Medulla oblongata (tissue), 1 donor: ENCODE measurements at regions not wholly inside any gene's neighbourhood (a gene's known extent, or its start where the extent isn't known, plus 50 kb on each side); places are given as distances from the start of the nearest gene placed in this dataset.

Experiments
- DNase-seq: peaks from one replicate; pipeline ENCODE4 v3.0.0-alpha.2; 2015; ENCODE audit errors: extremely low spot score

DNA sequence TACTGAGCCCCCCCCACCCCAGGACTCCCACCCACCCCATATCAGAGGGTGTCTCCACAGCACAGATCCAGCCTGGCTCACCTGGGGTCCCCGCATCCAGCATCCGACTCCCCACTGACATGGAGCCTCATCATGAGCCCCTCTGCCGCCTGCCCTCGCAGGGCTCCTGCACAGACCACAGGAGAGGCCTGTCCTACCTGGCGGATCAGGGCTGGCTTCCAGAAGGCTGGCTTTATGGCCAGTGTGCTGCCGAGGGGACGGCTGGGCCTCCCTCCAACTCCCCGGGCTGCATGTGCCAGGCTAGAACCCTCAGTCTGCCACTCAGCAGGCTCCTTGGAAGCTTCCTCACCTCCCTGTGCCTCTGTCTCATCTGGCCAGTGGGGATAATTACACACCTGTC, 119.0 kb downstream of the RFLNA start:
- no peak for DNase-seq

DNA sequence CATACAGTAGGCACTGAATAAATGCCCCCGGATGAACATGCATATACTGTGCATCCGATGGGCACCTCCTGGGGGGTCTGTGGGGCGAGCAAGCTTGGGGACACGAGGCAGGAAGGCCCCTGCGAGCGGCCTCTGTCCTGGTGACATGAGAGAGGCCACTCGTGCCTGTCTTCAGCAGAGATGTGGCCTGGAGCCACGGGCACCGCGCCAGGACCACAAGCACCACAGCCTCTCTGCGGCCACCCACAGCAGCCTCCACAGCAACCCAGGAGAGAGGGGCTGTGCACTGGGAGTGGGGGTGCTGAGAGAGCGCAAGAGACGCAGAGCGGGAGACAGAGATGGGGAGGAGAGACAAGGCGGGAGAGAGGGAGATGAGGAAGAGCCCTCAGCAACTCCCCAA, 118.5 kb downstream of the RFLNA start:
- peak; percentile 67 for DNase-seq

DNA sequence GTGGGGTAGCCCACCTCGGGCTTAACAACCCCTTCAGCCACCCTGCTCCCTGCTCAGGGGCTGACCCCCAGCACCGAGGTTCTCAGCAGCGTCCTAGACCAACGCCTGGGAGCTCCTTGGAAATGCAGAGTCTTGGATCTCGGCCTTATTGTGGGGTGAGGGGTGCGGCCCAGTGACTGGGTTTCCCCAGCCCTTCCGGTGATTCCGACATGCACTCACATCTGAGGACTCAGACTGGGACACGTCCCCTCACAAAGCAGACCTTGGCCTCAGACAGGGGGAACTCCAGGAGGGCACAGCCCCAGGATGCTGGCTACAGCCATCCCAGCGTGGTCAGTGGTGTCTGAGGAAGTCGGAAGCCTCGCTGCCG, 117.7 kb downstream of the RFLNA start:
- no peak for DNase-seq

DNA sequence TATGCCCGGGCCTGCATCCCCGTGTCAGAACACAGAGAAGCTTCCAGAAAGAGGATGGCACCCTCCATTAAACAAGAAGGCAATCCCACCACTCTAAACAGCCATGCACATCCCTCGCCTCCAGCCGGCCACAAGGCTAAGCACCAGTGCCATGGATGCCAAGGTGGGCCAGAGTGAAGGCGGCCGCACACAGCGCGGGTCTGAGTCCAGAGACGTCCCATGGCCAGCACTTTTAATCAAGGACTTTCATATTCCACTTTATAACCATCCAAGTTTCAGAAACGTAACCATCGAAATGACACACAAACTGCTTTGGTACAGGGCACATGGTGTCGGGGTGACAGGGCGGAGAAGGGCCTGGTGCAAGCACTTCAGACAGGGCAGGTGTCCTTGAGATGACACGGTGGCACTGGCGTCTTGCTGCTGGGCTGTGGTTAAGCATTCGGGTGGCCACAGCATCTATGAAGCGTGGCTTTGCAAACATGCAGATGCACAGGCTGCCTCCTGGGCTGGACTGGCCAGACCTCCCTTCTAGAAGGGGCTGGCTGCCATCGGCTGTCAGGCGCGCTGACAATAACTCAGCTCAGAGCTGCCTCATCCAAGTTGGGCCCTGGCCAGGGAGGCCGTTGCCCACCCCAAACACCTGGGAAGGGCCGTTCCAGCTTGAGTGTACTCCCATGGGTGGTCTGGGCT, 117.2 kb downstream of the RFLNA start:
- DNase-seq, result peak; percentile 53

DNA sequence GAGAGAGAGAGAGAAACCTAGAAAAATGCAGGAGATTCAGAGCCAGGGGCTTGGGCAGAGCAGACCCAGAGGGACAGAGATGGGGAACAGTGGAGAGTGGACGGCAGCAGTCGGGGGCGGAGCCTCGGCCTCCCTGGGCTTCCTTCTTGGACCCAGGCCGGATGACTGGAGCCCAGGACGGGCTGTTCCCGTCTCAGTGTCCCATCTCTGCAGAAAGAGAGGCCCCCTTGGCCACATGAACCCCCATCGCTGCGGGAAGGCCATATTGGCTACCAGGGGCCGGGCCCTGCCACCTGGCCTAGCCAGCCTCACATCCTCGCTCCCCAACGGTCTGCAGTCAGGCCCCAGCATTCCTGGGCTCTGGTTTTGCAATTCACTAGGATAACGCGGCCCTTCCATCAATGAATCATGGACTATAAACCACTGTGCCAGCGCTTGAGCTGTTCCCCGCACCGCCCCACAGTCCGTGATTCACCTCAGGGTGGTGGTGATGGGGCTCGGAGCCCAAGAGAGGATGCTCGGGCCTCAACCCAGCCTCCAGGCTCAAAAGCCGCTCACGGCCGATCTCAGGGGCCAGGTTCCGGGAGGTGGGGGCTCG, 116.5 kb downstream of the RFLNA start:
- no peak for DNase-seq

DNA sequence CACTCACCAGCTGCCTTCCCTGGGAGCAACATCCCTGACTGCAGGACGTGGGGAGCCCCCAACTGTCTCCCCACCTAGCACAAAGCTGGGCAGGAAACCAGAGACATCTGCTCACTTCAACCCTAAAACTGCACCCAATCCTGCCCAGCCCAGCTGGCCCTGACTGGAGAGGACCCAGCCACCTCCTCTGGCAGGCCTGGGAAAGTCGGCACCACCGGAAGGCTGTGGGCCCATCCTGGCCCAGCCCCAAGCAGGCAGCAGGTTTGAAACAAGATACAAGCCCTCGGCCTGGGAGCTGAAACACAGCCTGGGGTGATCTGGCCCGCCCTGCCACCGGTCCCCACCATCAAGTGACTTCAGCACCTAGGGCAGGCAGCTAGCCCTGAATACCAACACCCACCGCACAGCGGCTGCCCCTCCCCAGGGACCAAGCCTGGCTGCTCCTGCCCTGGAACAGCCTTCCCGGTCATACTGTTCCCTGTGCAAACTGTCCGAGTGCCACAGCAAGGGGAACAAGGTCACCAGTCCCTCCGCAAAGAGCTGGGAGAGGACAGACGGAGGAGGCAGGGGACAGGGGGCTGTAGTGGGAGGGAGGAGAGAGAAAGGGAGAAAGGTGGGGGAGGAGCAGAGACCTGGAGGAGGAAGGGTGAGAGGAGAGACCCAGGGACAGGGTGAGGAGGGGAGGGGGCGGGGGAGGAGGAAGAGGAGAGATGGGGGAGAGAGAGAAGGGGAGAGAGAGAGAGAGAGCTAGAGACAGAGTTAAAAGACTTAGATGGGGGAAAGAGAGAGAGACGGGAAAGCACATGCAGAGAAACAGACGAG, 115.7 kb downstream of the RFLNA start:
- no peak for DNase-seq

DNA sequence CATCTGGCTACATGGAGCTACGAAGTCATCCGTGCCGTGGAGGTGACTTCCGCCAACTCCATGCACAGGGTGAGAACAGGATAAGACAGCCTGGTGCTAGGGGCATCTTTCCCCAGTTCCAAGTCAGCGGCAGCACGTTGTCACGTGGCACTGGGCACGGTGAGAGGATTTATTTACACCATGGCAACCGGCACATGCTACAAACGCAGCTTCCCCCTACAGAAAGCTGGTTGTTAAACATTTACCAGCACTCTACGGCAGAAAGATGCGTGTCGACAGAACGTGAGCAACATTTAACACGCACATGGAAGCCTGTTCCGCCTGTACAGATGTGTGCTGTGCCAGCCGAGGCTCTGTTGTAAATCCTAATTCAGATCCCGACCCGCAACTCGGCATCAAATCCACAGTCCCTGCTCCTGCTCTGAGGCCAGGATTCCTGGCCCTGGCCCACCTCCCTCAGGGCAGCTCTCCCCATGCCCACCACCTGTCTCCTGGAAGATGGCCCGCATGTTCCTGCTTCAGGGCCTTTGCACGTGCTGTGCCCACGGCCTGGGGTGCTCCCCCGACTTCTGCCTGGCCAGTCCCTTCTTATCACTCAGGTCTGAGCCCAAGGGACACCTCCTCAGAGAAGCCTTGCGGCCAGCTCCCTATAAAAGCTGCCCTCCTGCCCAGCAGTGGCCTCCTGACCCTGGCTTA, 114.1 kb downstream of the RFLNA start:
- no peak for DNase-seq

DNA sequence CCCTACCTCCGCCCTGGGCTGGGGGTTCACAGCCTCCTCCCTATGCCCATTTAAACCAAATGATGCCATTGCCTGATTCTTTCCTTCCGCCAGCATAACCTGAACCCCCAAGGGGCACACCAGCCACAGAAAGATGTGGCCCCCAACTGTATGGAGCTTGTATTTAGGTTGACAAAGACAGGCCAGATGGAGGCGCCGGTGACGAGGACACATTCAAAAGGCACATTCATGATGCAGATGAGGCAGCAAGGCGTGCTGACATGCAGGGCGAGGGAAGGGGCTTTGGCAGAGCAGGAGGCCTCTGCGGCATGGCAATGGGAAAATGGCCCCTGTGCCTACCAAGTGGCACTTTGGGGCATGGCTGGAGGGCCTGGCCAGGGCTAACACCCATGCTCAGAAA, 112.2 kb downstream of the RFLNA start:
- DNase-seq, result no peak

DNA sequence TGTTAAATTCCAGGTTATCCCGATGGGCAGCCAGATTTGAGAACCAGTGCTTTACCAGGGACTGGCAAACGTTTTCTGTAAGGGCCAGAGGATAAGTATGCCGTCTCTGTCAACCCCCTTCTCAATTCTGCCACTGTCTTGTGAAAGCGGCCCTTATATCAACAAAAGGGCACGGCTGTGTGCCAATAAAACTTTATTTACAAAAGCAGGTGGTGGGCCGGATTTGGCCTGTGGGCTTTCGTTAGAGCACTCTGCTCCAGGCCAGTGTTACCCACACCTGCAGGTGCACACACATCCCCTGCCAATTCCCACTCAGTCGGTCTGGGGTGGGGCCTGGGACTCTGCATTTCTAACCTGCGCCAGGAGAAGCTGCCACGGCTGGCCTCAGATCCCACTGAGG, 111.2 kb downstream of the RFLNA start:
- DNase-seq, result no peak

DNA sequence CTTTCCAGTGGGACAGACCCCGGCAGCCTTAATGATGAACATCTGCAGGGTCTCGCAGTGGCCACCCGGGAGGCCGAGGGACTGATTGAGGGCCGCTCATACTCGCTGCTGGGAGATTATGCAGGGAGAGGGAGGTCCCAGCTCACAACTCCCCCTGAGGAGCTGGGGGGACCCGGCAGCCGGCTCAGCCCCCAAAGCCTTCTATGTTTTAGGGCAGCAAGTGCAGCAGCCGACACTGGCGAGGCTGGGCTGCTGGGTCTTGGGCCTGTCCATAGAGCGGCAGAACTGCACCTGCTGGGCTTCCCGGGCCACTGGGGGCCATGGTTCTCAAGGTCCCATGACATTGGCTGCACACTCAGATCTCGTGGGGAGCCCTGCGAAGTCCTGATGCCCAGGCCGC, 110.7 kb downstream of the RFLNA start:
- no peak for DNase-seq

DNA sequence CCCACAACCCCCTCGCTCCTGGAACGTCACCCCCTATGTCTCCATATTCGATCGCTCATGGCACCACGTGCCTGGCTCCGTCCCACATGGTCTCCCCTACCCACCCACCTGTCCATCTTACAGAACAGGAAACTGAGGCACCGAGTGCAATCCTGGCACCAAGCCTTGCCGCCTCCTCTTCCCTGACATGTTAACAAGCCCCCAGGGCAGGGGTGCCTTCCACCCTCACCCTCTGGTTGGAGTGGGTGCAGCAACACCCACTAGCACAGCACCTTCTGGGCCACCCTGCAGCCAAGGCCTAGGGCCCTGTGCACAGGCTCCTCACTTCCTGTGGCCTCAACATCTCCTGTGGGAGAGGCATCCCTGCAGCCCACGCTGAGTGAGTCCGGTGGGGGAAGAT, 110.3 kb downstream of the RFLNA start:
- no peak for DNase-seq

DNA sequence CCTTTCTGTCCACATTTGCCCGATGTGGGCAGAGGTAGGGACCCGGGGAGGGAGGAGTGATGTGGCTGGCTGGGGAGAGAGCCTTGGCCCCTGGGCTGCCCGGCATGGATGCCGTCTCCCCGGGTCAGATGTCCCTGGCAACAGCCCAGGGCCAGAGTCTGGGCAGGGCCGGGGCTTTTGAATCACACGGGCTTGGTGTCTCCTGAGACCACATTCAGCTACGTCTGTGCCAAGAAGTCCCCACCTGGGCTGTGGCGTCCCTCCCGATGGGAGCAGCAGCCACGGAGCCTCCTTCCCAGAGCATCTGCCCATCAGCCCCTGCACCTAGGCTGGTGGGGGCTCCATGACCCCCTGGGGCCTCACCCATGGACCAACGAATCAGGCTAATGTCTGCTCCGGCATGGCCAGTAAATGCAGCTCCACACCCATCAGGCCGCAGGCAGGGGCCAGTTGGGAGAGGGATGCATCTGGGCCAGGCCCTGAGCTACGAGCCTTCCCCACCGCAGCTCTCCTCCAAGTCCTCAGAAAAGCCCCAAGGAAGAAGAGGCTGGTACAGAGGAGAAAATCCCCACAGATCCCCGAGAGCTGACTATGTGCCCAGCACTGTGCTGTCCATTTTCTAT, 109.4 kb downstream of the RFLNA start:
- no peak for DNase-seq

DNA sequence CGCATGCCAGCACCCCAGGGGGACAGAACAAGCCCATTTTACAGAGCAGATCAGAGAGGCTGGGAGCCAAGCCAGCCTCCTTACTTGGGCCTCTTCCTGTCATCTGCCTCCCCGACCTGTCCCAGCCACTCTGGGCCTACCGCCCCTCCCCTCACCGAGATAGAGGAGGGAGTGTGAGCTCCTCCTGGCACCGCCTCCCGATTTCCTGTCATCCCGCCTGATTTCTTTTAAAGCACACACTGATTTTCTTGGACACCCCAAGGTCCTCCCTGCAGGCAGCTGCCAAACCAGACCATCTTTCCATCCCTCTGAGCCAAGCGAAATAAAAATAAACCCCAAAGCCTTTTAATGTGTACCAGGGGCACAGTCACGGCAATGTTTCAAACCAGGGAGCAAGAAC, 108.4 kb downstream of the RFLNA start:
- no peak for DNase-seq

DNA sequence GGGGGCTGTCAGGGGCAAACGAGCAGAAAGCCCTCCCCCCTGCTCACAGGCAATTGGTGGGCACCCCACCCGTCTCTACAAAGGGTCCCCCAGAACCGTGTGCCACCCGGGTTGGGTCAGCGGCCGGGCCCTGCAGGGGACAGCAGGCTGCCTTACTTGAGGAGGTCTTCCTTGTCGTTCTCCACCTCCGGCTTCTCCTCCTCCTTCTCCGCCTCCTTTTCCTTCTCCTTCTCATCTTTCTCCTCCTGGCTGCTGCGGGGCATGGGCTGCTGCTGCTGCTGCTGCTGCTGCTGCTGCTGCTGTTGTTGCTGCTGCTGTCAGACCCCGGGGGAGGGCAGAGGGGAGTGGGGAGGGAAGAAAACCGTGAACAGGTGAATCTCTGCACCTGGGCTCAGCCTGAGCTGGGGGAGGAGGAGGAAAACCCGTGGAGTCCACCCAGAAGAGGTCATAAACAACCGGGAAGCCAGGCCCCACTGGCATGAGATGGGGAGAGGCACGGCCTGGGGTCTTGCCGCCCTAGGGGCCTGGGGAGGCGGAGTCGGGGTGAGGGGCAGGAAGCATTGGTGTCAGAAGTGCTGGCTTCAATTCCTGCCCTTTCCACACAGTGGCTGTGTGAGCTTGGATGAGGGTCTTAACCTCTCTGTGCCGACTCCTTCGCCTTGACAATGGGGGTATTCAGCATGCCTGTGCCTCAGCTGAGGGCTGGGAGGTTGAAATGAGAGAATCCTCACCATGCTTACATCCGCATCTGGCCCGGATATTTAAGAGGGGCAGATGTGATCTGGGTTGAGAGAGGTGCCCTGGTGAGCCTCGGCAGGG, 107.6 kb downstream of the RFLNA start:
- DNase-seq, result no peak

DNA sequence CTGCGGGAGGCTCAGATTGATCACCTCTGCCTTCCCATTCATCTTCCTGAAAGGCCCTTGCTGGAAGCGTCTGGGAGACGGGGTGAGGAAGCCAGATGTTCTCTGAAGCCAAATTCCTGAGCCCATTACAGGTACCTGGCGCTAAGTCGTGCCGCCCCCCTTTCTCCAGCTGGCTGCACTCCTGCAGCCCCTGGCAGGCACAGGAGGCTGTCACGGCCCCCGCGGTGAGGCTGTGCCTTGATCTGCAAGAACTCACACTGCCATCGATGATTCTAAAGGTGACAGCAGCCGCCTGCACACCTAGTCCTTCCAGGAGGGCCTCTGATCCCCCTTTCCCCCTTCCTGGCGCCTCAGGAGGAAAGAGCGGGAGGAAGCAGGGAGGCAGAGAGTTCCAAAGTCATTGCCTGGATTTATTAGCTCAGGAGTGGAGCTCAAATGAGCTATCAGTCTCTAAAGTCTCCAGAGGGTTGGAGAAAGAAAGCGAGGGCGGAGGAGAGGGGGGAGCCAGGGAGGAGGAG, 106.9 kb downstream of the RFLNA start:
- no peak for DNase-seq

DNA sequence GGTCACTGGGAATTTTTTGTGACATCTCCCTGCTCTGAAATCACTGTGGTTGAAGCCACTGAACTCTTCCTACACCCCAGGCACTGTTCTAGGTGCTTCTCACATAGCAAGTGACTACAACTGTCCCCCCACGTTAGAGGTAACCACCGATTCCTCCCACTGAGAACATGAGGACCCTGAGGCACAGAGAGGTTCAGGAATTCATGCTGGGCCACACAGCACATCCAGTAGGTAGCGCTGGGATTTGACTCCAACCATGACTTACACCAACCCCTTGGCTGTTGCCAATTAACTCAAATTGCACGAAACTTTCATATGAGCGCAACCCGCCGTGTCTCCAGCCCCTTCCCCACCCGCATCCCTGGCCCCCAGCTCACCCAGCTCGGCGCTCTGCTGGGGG, 105.2 kb downstream of the RFLNA start:
- DNase-seq, result no peak

DNA sequence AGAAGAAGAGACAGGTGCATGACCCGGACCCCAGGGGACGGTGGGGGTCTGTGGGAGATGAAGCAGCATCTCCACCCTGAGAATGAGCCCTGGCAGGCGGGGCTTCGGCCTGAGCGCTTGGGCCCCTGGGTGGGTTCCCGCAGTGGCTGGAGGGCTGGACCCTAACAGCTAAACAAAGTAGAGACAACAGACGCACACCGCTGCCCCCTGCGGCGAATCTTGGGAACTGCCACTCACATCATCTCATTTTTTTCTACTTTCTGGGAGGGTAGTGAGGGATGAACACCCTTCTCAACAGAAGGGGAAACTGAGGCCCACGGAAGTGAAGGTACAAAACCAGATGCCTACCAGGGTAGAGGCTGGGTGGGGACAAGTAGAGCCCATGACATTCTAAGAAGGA, 104.7 kb downstream of the RFLNA start:
- no peak for DNase-seq

DNA sequence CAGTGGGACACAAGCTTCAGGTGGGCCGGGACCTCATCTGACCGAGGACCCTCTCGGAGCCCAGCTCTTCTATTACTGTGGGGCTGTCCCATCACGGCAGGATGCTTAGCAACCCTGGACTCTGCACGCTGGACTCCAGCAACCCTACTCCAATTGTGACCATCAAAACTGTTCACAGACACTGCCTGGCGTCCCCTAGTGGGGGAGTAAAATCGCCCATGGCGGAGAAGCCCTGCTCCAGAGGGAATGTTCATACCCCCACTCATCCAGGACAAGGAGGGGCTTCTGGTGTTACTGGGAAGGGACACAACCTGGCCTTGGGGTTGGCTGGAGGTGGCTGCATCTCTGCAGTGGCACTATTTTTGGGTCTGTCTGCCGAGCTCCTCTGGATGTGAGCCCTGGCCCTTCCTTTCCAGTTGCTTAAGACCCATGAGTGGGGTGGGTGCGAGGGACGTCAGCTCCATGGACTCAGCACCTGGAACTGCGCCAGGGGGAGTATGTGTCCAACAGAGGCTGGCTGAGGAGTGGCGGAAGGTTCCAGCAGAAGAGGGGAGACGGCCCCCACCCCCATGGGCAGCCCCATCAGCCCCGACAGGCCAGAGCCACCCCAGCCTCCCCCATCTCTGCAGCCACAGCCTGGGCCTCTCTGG, 103.8 kb downstream of the RFLNA start:
- peak; percentile 57 for DNase-seq

DNA sequence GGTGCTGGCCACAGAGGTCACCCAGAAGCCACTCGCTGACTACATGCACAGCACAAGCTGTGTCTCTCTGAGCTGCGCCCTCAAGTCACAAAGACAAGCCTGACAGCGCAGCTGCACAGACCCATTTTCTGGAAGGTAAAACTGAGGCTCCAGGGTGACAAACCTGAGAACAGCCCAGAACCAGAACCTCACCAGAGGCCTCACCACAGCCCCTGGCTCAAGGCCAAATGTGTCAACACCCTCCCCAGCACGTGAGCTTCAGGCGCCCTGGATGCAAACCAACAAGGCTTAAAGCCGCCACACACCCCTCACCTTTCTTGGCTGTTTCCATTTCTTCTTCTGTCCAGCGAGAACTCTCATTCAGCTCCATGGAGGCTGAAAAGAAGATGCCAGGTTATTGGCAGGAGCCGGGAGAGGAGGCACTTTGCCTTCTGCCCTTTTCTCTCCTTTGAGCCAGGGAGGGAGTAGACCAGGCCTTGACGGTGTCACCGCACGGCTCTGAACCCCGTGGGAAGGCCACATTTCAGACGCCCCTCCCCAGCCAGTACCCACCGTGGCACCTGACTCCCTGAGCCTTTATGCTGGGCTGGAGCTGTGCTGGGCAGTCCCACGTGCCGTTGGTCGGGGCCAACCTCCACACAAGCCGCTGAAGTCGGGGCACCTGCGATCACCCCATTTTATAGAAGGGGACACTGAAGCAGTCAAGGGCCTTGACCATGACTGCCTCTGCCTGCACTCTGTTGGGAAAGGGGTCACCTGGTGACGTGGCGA, 103.1 kb downstream of the RFLNA start:
- no peak for DNase-seq

DNA sequence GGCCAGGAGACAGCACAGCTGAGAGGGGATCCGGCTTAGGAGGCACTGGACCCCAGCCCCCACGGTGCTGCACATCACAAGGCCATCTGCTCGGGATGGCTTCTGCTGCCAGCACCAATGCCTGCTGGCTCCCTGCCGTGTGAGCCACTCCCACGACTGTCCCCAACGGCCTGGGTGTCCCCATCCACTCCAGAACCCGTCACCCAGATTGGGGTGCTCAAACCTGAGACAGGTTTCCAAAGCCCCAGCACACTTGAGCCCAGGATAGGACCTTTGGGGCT, 102.4 kb downstream of the RFLNA start:
- no peak for DNase-seq
